GM10266 (cell line): ENCODE measurements at regions not wholly inside any gene's neighbourhood (a gene's known extent, or its start where the extent isn't known, plus 50 kb on each side); places are given as distances from the start of the nearest gene placed in this dataset.

ENCODE experiments used
- DNase-seq: peaks from one replicate; pipeline ENCODE4 v3.0.0; 2012; ENCODE audit errors: extremely low spot score
- CTCF ChIP-seq: IDR thresholded peaks from 2 replicates; pipeline ENCODE4 v1.5.1; 2012; ENCODE audit warnings: mild to moderate bottlenecking, low read depth; ENCODE audit not compliant: control insufficient read depth, insufficient read depth; ENCODE audit errors: missing control alignments

GRCh38 chr20:51080516-51080915, 57.6 kb upstream of the KCNG1 start:
- no peak for TF ChIP-seq CTCF
- DNase-seq: no peak

- no peak for TF ChIP-seq CTCF
- no peak for DNase-seq
Measured at GRCh38 chr20:51079488-51079887, 56.6 kb upstream of the KCNG1 start.

- DNase-seq: no peak
- TF ChIP-seq CTCF: no peak
Measured at GRCh38 chr20:51077686-51078060, 54.8 kb upstream of the KCNG1 start.

- no peak for DNase-seq
- no peak for TF ChIP-seq CTCF
Measured at GRCh38 chr20:51076786-51077685, 54.1 kb upstream of the KCNG1 start.

- no peak for DNase-seq
- no peak for TF ChIP-seq CTCF
Measured at GRCh38 chr20:51074062-51074461, 51.2 kb upstream of the KCNG1 start.
